Uterus (tissue), 3 donors: ENCODE measurements at regions not wholly inside any gene's neighbourhood (a gene's known extent, or its start where the extent isn't known, plus 50 kb on each side); places are given as distances from the start of the nearest gene placed in this dataset.
"Not testable (repeated sequence)": the region's sequence is repeated elsewhere in the genome, so short reads cannot be mapped to it uniquely, and the experiment has no call there.

Source experiments
- DNase-seq, 2 donors: peaks; one replicate each; pipeline ENCODE4 v3.0.0-alpha.2; 2019 to 2020
- H3K27ac ChIP-seq, 2 donors: fragments of 200-600 bp; sonication (generic); 1 replicate in 1 of 2; 2 replicates in 1 of 2; pipeline ENCODE4 v1.5.1; 2016 to 2018
- H3K27me3 ChIP-seq, 2 donors: fragments of 200-600 bp; sonication (generic); one replicate each; pipeline ENCODE4 v1.5.1; 2018 to 2019; ENCODE audit warnings: control low read depth in 1 of 2
- H3K36me3 ChIP-seq, 2 donors: fragments of 200-600 bp; sonication (generic); one replicate each; pipeline ENCODE4 v1.5.1; 2019; ENCODE audit warnings: control low read depth in 1 of 2
- H3K4me1 ChIP-seq, 2 donors: fragments of 200-600 bp; sonication (generic); one replicate each; pipeline ENCODE4 v1.5.1; 2018 to 2019; ENCODE audit warnings: control low read depth in 1 of 2
- H3K4me3 ChIP-seq, 2 donors: fragments of 200-600 bp; sonication (generic); 1 replicate in 1 of 2; 2 replicates in 1 of 2; pipeline ENCODE4 v1.5.1; 2018 to 2019; ENCODE audit warnings: mild to moderate bottlenecking in 1 of 2
- H3K9me3 ChIP-seq, 2 donors: fragments of 200-600 bp; sonication (generic); one replicate each; pipeline ENCODE4 v1.5.1; 2019; ENCODE audit warnings: control low read depth in 1 of 2
- POLR2A ChIP-seq, 2 donors: fragments of 450-650 bp; IDR thresholded peaks; one replicate each; pipeline ENCODE4 v1.6.1; 2016; ENCODE audit warnings: antibody characterized with exemption in 2 of 2, mild to moderate bottlenecking in 1 of 2, moderate library complexity in 1 of 2
- intact Hi-C: fragments of 100-400 bp; cut with DNase I; formaldehyde crosslinking; loops from one replicate; pipeline ENCODE4 v1.15.1; 2023; ENCODE audit warnings: low total_unique reads
- TF ChIP-seq, protein P1 (sequence below), 4 experiments: fragments of 200-600 bp in 2 of 4; fragments of 450-650 bp in 2 of 4; sonication (generic) in 2 of 4; IDR thresholded peaks; one replicate each; pipeline ENCODE4 v1.5.1; 2016 to 2019; ENCODE audit warnings: antibody characterized with exemption in 4 of 4, mild to moderate bottlenecking in 2 of 4, moderate library complexity in 1 of 4
- donor health status: DM: yes; HTN: yes; CAD: no.

- Histone ChIP-seq H3K27me3 (no peaks in the 10 kb centered on the region), H3K4me3 (no peak overlapping the region), H3K36me3 (no peaks in the 10 kb centered on the region), H3K9me3 (no peaks in the 10 kb centered on the region), H3K4me1 (no peaks in the 10 kb centered on the region), H3K27ac (no peak overlapping the region)
- no peak for DNase-seq
- no peak for TF ChIP-seq POLR2A (IDR thresholded peaks at IDR 0.05)
- TF ChIP-seq, protein P1, sequence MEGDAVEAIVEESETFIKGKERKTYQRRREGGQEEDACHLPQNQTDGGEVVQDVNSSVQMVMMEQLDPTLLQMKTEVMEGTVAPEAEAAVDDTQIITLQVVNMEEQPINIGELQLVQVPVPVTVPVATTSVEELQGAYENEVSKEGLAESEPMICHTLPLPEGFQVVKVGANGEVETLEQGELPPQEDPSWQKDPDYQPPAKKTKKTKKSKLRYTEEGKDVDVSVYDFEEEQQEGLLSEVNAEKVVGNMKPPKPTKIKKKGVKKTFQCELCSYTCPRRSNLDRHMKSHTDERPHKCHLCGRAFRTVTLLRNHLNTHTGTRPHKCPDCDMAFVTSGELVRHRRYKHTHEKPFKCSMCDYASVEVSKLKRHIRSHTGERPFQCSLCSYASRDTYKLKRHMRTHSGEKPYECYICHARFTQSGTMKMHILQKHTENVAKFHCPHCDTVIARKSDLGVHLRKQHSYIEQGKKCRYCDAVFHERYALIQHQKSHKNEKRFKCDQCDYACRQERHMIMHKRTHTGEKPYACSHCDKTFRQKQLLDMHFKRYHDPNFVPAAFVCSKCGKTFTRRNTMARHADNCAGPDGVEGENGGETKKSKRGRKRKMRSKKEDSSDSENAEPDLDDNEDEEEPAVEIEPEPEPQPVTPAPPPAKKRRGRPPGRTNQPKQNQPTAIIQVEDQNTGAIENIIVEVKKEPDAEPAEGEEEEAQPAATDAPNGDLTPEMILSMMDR (IDR thresholded peaks at IDR 0.05) = no peak
- intact Hi-C loops = no loop called here
These were observed 199.5 kb downstream of the CPEB2 start for GRCh38 chr4:15201782-15202181.

DNA sequence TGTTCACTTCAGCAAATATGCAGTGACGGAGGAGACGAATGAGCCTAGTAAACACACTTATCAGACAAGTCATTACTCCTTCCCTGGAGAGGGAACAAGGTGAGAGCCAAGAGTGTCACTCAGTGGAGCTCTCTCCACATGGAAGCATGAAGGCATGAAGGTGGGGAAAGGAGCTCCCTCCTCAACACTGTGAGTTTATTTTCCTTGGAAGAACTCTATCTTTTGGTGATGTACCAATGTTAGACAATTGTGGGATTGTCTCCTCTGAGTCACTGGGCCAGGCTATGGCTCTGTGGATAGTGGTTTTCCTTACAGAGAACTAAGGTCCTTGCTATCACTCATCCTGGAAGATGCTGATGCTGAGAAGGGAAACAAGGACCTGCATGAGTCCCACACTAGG lies 200.2 kb downstream of the CPEB2 start:
- Histone ChIP-seq H3K9me3 (no peaks in the 10 kb centered on the region), H3K27ac (no peak overlapping the region), H3K4me1 (no peaks in the 10 kb centered on the region), H3K4me3 (no peak overlapping the region), H3K36me3 (no peaks in the 10 kb centered on the region), H3K27me3 (no peaks in the 10 kb centered on the region)
- no peak for TF ChIP-seq POLR2A (IDR thresholded peaks at IDR 0.05)
- TF ChIP-seq, protein P1 (IDR thresholded peaks at IDR 0.05) = no peak
- no peak for DNase-seq
- intact Hi-C loops = no loop called here

- intact Hi-C loops = not testable (repeated sequence)
These were observed 204.2 kb downstream of the CPEB2 start for GRCh38 chr4:15206526-15206925.

DNA sequence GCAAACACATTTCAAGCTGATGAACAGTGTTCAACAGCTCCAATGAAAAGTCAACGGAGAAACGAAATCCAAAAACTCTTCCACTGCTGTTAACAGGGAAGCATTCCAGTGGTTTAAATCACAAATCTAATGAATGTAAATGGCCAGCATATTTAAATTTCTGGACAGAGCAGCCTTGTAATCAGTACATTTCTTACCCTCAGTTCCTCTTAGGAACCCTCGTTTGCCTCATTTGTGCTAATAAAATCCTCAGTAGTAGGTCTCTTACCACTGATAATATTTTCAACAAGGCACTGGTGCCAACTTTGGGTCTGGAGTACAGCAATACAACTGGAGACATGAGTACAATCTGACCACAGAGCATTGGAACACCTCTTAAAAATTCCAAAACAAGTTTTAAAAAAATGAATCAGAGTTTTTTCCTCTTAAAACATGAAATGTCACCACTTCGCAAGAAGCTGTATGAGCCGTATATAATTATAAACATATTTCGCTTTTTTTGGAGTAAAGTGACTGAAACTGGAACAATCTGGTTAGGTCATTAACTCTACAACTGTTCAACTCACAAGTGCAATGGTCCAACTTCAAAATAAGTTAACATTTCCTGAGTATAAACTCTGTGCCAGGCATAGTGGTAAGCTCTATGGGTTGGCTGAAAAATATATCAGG lies 211.2 kb downstream of the CPEB2 start:
- Histone ChIP-seq H3K4me3 (no peak overlapping the region), H3K4me1 (no peaks in the 10 kb centered on the region), H3K27ac (no peak overlapping the region), H3K27me3 (no peaks in the 10 kb centered on the region), H3K36me3 (no peaks in the 10 kb centered on the region), H3K9me3 (no peaks in the 10 kb centered on the region)
- intact Hi-C loops = no loop called here
- DNase-seq = no peak
- TF ChIP-seq, protein P1 (IDR thresholded peaks at IDR 0.05) = no peak
- no peak for TF ChIP-seq POLR2A (IDR thresholded peaks at IDR 0.05)

More at GRCh38 chr4:15206526-15206925, 204.2 kb downstream of the CPEB2 start:
- H3K9me3 ChIP-seq, H3K36me3 ChIP-seq, H3K27ac ChIP-seq, H3K4me3 ChIP-seq, H3K4me1 ChIP-seq, H3K27me3 ChIP-seq, DNase-seq: not testable (repeated sequence)

DNA sequence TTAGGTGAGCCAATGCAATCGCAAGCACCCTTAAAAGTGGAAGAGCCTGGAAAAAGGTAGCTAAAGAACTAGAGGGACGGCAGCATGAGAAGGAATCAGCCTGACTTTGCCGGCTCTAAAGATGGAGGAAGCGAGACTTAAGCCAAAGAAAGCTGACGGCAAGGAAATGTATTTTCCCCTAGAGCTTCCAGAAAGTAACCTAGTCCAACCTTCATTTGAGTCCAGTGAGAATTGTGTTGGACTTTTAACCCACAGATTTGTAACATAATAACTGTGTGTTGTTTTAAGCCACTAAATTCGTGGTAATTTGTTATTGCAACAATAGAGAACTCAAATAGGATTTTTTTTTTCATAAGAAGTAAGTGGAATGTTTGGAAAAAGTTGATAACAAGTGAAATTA lies 212.7 kb upstream of the C1QTNF7 start:
- Histone ChIP-seq H3K27me3 (no peaks in the 10 kb centered on the region), H3K4me3 (no peak overlapping the region), H3K36me3 (no peaks in the 10 kb centered on the region), H3K4me1 (no peaks in the 10 kb centered on the region), H3K9me3 (no peaks in the 10 kb centered on the region), H3K27ac (no peak overlapping the region)
- TF ChIP-seq POLR2A (IDR thresholded peaks at IDR 0.05) = no peak
- TF ChIP-seq, protein P1 (IDR thresholded peaks at IDR 0.05) = no peak
- intact Hi-C loops = no loop called here
- no peak for DNase-seq

- no peaks in the 10 kb centered on the region for H3K9me3 ChIP-seq
- no peak overlapping the region for H3K4me3 ChIP-seq
- H3K36me3 ChIP-seq = no peaks in the 10 kb centered on the region
- no peak for DNase-seq
- H3K4me1 ChIP-seq = no peaks in the 10 kb centered on the region
- intact Hi-C loops = no loop called here
- H3K27ac ChIP-seq = no peak overlapping the region
- no peaks in the 10 kb centered on the region for H3K27me3 ChIP-seq
- TF ChIP-seq, protein P1 (IDR thresholded peaks at IDR 0.05) = no peak
- no peak for TF ChIP-seq POLR2A (IDR thresholded peaks at IDR 0.05)
These were observed 201.6 kb upstream of the C1QTNF7 start for GRCh38 chr4:15226203-15226602.
